ENCODE measurements at regions not wholly inside any gene's neighbourhood (a gene's known extent, or its start where the extent isn't known, plus 50 kb on each side); places are given as distances from the start of the nearest gene placed in this dataset.
"Not testable (repeated sequence)": the region's sequence is repeated elsewhere in the genome, so short reads cannot be mapped to it uniquely, and the experiment has no call there.

DNA sequence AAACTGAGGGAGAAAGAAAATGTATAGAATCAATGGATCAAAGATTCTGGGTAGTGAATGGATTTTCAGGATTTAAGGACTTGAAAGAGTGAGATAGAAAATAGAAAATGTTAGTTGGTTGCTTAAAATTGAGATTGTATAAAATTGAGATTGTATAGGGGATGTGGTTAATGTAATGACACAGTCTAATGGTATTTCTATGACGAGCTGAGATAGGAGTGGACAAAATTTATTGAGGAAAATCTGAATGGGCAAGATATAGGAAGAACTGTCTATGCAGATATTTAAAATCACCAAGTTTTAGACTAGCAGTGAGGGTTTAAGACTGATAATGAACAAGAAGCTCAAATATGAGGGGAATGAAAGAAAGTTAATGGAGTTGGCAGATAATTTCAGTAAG is 406.6 kb downstream of the NYAP2 start:
- DNase-seq (ENCODE audit: low spot score): no peak

- not testable (repeated sequence) for DNase-seq (ENCODE audit: low spot score)
Measured at GRCh38 chr2:225802076-225802475, 402.6 kb downstream of the NYAP2 start.

DNA sequence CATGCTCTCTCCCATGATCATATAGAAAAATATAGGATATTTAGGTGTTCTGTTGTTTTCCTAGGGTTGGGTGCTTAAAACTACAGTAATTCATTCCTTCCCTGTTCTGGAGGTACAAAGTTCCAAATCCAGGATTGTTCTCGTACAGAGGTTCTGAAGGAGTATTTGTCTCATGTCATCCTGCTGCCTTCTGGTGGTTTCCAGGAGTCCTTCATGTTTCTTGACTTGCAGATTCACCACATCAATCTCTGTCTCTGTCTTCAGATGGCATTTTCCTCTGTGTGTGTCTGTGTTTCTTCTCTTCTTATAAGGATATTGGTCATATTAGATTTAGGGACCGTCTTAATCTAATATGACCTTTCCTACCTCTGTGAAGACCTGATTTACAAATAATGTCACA is 397.9 kb downstream of the NYAP2 start:
- no peak for DNase-seq (ENCODE audit: low spot score)

DNA sequence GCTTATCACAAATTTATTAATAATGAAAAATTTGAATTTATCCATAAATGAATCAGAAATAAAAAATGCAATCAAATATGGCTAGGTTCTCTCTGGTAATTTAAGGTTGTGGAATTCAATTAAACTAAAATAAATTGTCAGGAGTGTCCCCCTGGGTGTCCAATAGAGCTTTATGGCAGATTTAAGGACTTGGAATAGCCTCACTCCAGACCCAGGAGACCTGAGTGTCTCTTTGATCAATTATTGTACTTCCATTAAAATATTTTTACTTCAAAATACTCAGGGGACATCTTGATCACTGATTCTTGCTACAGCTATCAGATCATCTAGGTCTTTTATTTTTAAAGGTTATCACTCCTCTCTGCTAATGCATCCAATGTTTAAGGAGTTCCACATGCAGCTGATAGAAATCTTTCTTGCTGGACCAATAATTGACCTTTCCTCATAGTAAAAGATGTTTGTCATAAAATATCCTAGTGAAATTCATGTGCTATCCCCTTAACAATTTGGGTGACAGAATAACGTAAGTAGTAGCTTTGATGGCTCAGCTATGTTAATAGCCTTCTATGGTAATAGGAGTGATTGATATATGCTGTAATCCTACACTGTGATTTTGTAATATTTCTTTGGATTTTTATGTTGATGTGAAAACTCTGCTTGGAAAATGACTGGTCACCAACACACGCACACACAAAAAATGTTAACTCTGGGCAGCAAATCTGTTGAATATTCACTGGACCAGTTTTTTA is 395.3 kb downstream of the NYAP2 start:
- DNase-seq (ENCODE audit: low spot score): no peak

GRCh38 chr2:225793736-225794550 is 394.4 kb downstream of the NYAP2 start:
- no peak for DNase-seq (ENCODE audit: low spot score)

DNA sequence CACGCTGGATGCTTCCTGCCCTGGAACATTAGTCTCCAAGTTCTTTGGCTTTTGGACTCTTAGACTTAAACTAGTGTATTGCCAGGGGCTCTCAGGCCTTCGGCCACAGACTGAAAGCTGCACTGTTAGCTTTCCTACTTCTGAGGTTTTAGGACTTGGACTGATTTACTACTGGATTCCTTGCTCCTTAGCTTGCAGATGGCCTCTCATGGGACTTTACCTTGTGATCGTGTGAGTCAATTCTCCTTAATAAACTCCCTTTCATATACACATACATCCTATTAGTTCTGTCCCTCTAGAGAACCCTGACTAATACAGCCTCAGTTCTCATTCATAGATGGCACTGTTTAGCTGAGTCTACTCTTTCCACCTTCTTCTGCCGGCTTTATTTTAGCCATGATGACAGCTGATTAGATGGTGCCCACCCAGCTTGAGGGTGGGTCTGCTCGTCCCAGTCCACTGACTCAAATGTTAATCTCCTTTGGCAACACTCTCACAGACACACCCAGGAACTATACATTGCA is 389.1 kb downstream of the NYAP2 start:
- DNase-seq (ENCODE audit: low spot score): no peak

DNA sequence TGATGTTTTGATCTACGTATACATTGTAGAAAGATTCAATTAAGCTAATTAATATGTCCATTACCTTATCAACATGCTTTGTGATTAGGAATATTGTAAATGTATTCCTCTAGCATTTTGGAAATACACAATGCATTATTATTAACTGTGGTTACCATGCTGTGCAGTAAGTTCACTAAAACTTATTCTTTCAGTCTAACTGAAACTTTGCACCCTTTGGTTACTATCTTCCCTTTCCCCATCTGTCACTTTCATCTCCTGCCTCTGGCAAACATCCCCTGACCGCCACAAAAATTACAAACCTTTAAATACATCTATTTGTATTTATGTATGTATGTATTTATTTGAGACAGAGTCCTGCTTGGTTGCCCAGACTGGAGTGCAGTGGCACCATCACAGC is 388.0 kb downstream of the NYAP2 start:
- DNase-seq (ENCODE audit: low spot score): no peak

- DNase-seq (ENCODE audit: low spot score): no peak
Measured at GRCh38 chr2:225781991-225782390, 382.5 kb downstream of the NYAP2 start.

- DNase-seq (ENCODE audit: low spot score): no peak
Measured at GRCh38 chr2:225781145-225781544, 381.6 kb downstream of the NYAP2 start.

DNA sequence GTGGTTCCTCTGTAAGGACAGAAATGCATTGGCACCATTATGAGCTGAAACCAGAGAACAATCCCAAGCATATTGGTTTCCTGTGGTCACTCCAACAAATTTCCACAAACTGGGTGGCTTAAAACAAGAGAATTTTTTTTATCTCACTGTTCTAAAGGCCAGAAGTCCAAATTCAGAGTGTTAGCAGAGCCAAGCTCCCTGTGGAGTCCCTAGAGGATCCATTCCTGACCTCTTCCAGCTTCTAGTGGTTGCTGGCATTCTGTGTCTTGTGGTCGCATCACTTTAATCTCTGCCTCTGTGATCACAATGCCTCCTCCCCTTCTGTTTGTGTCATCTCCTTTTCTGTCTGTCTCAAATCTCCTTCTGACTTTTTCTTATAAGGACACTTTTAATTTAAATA is 380.3 kb downstream of the NYAP2 start:
- no peak for DNase-seq (ENCODE audit: low spot score)

GRCh38 chr2:225773148-225773547 is 373.6 kb downstream of the NYAP2 start:
- no peak for DNase-seq (ENCODE audit: low spot score)

DNA sequence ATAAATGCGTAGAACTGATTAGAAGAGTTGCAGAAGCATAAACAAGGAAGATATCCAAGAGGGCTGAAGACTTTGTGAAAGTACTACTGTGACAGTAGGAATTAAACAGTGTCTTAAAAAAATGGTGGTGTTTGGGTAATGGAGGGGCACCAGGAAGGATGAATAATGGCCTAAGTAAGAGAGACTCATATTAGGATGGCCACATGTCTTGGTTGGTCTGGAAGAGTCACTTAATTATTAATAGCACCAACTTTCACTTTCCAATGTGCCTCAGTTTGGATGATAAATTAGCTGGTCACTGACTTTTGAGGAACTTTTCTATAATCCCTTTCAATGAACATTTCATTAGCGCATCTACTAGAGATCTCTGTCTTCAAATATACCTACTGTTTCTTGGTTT is 372.2 kb downstream of the NYAP2 start:
- no peak for DNase-seq (ENCODE audit: low spot score)

DNA sequence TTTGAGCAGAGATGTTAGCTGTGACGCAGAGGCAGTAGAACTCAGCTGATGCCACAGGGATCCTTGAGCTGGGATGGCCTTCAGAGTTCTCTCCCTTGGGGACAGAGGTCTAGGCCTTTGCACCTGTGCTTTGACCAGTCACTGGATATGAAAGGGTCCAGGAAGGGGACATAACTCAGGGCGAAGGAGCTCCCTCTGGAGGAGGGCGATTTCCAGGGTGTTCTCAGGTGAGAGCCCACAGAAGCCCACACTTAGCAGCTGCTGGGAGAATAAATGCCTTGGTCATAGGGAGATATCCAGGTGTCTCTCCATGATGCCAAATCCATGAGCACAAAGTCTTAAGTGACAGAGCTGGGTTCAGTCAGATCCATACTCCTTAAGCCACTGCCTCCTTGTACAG is 369.2 kb downstream of the NYAP2 start:
- DNase-seq (ENCODE audit: low spot score): no peak

DNA sequence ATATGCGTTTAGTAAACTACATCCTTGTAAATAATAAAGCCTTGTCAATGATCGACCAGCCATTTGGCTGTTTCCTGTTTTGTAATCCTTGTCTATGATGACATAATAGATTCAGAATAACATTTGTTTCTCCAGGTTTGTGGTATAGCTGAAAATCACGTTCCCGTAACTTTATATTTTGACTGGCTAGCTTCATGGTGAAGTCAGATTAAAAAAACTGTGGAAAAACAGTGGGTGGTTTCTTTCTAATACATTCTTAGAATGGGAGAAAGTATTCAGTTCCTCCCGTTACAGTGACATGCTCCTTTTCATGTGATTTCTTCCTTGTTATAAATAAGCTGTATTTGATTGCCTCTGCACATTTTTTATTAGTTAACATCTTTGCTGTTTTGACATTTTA is 366.9 kb downstream of the NYAP2 start:
- no peak for DNase-seq (ENCODE audit: low spot score)

DNA sequence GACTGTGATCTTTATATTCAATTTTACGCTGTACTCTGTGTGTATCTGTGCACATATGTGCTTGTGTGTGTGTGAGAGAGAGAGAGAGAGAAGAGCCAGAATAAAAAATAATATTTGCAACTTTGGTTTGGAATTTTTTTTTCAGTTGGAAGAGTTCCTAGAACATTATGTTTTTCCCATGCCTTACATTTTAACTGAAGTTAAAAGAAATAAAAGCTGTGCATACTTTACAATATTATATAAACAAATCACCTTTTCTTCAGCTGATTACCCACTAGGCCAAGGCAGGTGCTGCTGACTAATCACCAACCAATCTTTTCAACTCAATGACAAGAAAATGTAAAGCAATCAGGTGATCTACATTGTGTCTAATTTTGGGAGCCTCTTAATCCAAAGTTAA is 366.3 kb downstream of the NYAP2 start:
- DNase-seq (ENCODE audit: low spot score): no peak

DNA sequence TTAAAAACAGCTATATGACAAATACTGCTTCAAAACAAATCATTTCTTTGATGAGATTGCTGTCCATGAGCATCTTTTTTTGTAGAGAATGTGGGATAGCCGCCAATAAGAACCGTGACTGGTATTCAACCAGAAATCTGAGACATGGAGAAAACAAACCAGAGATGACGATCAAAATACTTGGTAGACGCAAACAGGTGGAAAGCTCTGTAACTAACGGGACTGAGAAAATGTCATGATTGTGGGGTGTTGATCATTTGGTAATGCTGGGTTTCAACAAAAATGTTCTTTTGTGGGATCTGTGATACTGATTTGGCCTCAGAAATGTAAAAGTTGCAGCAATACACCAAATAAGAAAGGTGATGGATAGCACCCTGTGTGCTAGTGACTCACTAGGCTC is 364.8 kb downstream of the NYAP2 start:
- no peak for DNase-seq (ENCODE audit: low spot score)

DNA sequence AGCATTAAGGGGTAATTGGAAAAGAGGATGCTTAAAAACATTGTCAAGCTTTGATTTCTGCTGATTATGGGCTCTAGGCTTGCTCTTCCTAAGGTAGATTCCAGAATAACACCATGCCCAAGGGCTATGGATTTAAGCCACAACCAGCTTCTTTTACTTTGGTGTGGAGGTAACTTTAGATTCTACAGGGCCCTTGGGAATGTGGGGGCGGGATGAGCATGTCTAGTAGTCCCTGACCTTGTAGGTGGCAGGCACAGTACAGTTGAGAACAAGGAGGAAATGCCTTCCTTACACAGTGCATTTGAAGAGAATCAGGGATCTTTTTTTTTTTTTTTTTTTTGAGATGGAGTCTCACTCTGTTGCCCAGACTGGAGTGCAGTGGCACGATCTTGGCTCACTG is 364.2 kb downstream of the NYAP2 start:
- no peak for DNase-seq (ENCODE audit: low spot score)

- DNase-seq (ENCODE audit: low spot score): no peak
Measured at GRCh38 chr2:225761396-225761795, 361.9 kb downstream of the NYAP2 start.

DNA sequence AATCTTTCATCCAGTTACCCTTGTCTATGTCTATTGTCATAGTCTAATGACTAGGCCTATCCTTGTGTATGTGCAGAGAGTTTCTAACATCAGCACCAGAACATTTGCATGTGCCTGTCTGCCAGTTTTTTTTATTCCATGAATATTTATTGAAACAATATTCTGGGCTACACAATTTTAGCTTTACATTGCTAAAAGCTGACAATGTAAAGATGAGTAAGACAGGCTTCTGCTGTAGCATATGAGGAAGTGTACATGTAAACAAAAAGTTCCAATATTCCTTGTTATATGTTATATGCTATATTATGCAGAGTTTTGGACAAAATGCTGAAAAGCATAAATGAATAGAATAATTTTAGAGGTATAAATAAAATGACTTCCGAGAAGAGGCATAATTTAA is 357.7 kb downstream of the NYAP2 start:
- DNase-seq (ENCODE audit: low spot score): no peak

- DNase-seq (ENCODE audit: low spot score): no peak
Measured at GRCh38 chr2:225756198-225756597, 356.7 kb downstream of the NYAP2 start.

DNA sequence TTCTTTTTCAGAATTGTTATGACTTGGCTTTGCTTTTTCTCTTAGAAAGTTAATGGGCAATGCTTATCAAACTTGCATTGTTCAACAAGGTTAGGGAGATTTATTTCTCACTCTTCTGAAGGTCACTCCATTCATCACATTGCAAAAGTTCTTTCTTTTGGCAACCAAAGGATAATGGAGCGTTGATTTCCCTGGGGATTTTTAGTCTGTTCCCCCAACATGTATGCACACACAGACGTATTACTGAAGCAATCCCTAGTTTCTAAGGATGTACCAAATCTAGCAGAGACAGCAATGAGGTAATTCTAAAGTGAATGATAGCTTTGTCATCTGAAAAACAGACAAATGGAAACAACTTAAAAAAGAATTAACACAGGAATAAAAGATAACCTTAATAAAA is 349.1 kb downstream of the NYAP2 start:
- no peak for DNase-seq (ENCODE audit: low spot score)

- not testable (repeated sequence) for DNase-seq (ENCODE audit: low spot score)
Measured at GRCh38 chr2:225743996-225744395, 344.5 kb downstream of the NYAP2 start.

DNA sequence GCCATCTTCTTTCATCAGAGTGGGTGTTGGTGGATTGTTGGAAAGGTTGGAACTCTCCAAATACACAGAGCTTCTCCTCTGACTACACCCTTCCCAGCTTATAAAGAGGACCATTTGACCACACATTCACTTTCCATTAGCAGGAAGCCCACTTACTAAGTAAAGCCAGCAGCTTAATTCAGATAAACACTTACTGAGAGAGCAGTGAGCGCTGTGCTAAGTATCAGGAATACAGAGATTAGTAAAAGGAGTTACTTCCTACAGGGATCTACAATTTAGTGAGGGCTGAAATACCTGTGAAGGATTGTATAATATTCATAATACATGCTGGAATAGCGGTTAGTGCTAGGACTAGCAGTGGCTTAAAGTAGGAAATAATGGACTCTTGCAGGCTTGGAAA is 343.0 kb downstream of the NYAP2 start:
- DNase-seq (ENCODE audit: low spot score): no peak

Measured in GM03348 (cell line).